ENCODE measurements at regions not wholly inside any gene's neighbourhood (a gene's known extent, or its start where the extent isn't known, plus 50 kb on each side); places are given as distances from the start of the nearest gene placed in this dataset.

GRCh38 chrX:110477593-110478228 lies 119.1 kb downstream of the RTL9 start (continued):
- TF ChIP-seq, protein P1, sequence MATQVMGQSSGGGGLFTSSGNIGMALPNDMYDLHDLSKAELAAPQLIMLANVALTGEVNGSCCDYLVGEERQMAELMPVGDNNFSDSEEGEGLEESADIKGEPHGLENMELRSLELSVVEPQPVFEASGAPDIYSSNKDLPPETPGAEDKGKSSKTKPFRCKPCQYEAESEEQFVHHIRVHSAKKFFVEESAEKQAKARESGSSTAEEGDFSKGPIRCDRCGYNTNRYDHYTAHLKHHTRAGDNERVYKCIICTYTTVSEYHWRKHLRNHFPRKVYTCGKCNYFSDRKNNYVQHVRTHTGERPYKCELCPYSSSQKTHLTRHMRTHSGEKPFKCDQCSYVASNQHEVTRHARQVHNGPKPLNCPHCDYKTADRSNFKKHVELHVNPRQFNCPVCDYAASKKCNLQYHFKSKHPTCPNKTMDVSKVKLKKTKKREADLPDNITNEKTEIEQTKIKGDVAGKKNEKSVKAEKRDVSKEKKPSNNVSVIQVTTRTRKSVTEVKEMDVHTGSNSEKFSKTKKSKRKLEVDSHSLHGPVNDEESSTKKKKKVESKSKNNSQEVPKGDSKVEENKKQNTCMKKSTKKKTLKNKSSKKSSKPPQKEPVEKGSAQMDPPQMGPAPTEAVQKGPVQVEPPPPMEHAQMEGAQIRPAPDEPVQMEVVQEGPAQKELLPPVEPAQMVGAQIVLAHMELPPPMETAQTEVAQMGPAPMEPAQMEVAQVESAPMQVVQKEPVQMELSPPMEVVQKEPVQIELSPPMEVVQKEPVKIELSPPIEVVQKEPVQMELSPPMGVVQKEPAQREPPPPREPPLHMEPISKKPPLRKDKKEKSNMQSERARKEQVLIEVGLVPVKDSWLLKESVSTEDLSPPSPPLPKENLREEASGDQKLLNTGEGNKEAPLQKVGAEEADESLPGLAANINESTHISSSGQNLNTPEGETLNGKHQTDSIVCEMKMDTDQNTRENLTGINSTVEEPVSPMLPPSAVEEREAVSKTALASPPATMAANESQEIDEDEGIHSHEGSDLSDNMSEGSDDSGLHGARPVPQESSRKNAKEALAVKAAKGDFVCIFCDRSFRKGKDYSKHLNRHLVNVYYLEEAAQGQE (IDR thresholded peaks at IDR 0.05) = no peak
- no peak for TF ChIP-seq EGR1 (IDR thresholded peaks at IDR 0.05; ENCODE audit: low read depth in 2 of 2)

GRCh38 chrX:110491846-110492620 lies 133.4 kb downstream of the RTL9 start:
- Histone ChIP-seq H3K4me1 (ENCODE audit: control insufficient read depth in 4 of 4, insufficient read depth in 4 of 4, low read length in 3 of 4) (no peaks in the 10 kb centered on the region), H3K9me3 (ENCODE audit: control insufficient read depth in 4 of 4, low read length in 3 of 4) (no peaks in the 10 kb centered on the region), H3K27me3 (ENCODE audit: control insufficient read depth in 4 of 4, insufficient read depth in 4 of 4, low read length in 3 of 4) (no peaks in the 10 kb centered on the region), H3K27ac (ENCODE audit: low read depth in 1 of 2, low read length in 2 of 2) (no peak overlapping the region), H3K36me3 (ENCODE audit: control insufficient read depth in 4 of 4, insufficient read depth in 3 of 4, low read depth in 1 of 4, low read length in 3 of 4) (no peaks in the 10 kb centered on the region), H3K4me3 (ENCODE audit: low read depth in 1 of 3, low read length in 3 of 3) (no peak overlapping the region), H3K9ac (ENCODE audit: low read depth in 1 of 2, low read length in 2 of 2) (no peak overlapping the region)
- TF ChIP-seq NR2F2 (IDR thresholded peaks at IDR 0.05) (no peak), CTCF (IDR thresholded peaks at IDR 0.05; ENCODE audit: low read depth, low read length, missing input control) (no peak), YY1 (IDR thresholded peaks at IDR 0.05) (no peak)
- DNase-seq (ENCODE audit: low spot score) = no peak
- 79% methylated on average over 8 of the region's 8 CpGs for WGBS

DNA sequence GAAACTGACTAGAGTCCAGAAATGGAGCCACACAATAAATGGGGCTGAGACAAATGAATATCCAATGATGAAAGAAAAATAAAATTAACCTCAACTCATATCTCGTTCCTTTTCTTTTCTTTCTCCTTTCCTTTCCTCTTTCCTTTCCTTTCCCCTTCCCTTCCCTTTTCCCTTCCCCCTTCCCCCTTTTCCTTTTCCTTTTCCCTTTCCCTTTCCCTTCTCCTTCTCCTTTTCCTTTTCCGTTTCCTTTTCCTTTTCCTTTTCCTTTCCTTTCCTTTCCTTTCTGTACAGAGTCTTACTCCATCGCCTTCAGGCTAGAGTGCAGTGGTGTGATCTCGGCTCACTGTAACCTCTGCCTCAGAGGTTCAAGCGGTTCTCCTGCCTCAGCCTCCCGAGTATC lies 146.3 kb downstream of the RTL9 start:
- Histone ChIP-seq H3K27me3 (ENCODE audit: control insufficient read depth in 4 of 4, insufficient read depth in 4 of 4, low read length in 3 of 4) (no peaks in the 10 kb centered on the region), H3K27ac (ENCODE audit: low read depth in 1 of 2, low read length in 2 of 2) (no peak overlapping the region), H3K36me3 (ENCODE audit: control insufficient read depth in 4 of 4, insufficient read depth in 3 of 4, low read depth in 1 of 4, low read length in 3 of 4) (no peaks in the 10 kb centered on the region), H3K9ac (ENCODE audit: low read depth in 1 of 2, low read length in 2 of 2) (no peak overlapping the region), H3K9me3 (ENCODE audit: control insufficient read depth in 4 of 4, low read length in 3 of 4) (no peaks in the 10 kb centered on the region), H3K4me3 (ENCODE audit: low read depth in 1 of 3, low read length in 3 of 3) (no peak overlapping the region), H3K4me1 (ENCODE audit: control insufficient read depth in 4 of 4, insufficient read depth in 4 of 4, low read length in 3 of 4) (no peaks in the 10 kb centered on the region)
- no peak for TF ChIP-seq RXRA (IDR thresholded peaks at IDR 0.05)
- TF ChIP-seq SP1 (IDR thresholded peaks at IDR 0.05) = no peak
- TF ChIP-seq, protein P2, sequence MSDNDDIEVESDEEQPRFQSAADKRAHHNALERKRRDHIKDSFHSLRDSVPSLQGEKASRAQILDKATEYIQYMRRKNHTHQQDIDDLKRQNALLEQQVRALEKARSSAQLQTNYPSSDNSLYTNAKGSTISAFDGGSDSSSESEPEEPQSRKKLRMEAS (IDR thresholded peaks at IDR 0.05) = no peak
- TF ChIP-seq, protein P1 (IDR thresholded peaks at IDR 0.05) = no peak
- TF ChIP-seq HNF4G (IDR thresholded peaks at IDR 0.05) = no peak
- TF ChIP-seq YY1 (IDR thresholded peaks at IDR 0.05) = no peak
- no peak for TF ChIP-seq GABPA (IDR thresholded peaks at IDR 0.05 in 1 of 2, conservative IDR thresholded peaks at IDR 0.05 in 1 of 2)
- TF ChIP-seq HNF4A (conservative IDR thresholded peaks at IDR 0.05) = no peak
- no peak for TF ChIP-seq FOXA1 (IDR thresholded peaks at IDR 0.05)
- TF ChIP-seq, protein P3, sequence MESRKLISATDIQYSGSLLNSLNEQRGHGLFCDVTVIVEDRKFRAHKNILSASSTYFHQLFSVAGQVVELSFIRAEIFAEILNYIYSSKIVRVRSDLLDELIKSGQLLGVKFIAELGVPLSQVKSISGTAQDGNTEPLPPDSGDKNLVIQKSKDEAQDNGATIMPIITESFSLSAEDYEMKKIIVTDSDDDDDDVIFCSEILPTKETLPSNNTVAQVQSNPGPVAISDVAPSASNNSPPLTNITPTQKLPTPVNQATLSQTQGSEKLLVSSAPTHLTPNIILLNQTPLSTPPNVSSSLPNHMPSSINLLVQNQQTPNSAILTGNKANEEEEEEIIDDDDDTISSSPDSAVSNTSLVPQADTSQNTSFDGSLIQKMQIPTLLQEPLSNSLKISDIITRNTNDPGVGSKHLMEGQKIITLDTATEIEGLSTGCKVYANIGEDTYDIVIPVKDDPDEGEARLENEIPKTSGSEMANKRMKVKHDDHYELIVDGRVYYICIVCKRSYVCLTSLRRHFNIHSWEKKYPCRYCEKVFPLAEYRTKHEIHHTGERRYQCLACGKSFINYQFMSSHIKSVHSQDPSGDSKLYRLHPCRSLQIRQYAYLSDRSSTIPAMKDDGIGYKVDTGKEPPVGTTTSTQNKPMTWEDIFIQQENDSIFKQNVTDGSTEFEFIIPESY (IDR thresholded peaks at IDR 0.05) = no peak
- TF ChIP-seq CTCF (IDR thresholded peaks at IDR 0.05; ENCODE audit: low read depth, low read length, missing input control) = no peak
- no peak for TF ChIP-seq TAF1 (conservative IDR thresholded peaks at IDR 0.05)
- WGBS = 86% methylated on average over 6 of the region's 6 CpGs
- DNase-seq (ENCODE audit: low spot score) = no peak
